ENCODE measurements at regions not wholly inside any gene's neighbourhood (a gene's known extent, or its start where the extent isn't known, plus 50 kb on each side); places are given as distances from the start of the nearest gene placed in this dataset.

DNA sequence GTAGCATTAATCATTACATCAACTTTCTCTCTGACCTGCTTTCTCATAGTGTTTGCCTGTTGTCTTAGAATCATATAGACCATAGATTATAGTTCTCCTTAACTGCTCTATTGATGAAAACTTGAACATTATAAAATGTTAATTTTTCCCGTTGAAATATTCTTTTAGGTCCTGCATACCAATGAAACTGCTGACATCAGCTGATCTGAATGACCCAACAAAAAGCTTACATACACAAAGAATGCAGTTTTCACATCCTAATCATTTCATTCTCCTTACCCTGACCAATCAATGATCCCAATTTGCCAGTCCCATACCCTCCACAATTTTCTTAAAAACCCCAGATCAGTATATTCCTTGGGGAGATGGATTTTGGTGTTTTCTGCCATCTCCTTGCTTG, 302.9 kb upstream of the MBL2 start:
- Histone ChIP-seq H3K79me2 (ENCODE audit: insufficient read depth, low read length) (no peaks in the 10 kb centered on the region), H3K27ac (ENCODE audit: low read depth in 1 of 2, low read length in 2 of 2) (no peak overlapping the region), H3K36me3 (replicated peaks in 1 of 2; ENCODE audit: control insufficient read depth in 1 of 2, insufficient read depth in 2 of 2, low read length in 2 of 2) (no peaks in the 10 kb centered on the region), H3K4me3 (replicated peaks in 1 of 3; ENCODE audit: low read depth in 2 of 3, low read length in 3 of 3) (no peak overlapping the region), H3K4me1 (ENCODE audit: control insufficient read depth in 1 of 2, insufficient read depth in 2 of 2, low read length in 2 of 2) (no peaks in the 10 kb centered on the region), H2AFZ (ENCODE audit: insufficient read depth, low read depth, low read length, poor library complexity, severe bottlenecking) (no peak overlapping the region), H3K27me3 (ENCODE audit: control insufficient read depth in 2 of 2, insufficient read depth in 2 of 2, low read length in 2 of 2) (no peaks in the 10 kb centered on the region), H3K9ac (ENCODE audit: insufficient read depth, low read length, poor library complexity, severe bottlenecking) (no peak overlapping the region), H3K4me2 (replicated peaks; ENCODE audit: extremely low read depth, low read length, poor library complexity, severe bottlenecking) (no peak overlapping the region), H4K20me1 (ENCODE audit: insufficient read depth, low read length) (no peaks in the 10 kb centered on the region), H3K9me3 (replicated peaks in 1 of 2; ENCODE audit: control insufficient read depth in 1 of 2, insufficient read depth in 1 of 2, low read length in 2 of 2) (no peaks in the 10 kb centered on the region)
- H3K27ac Mint-ChIP-seq: no peak overlapping the region
- TF ChIP-seq, protein P1, sequence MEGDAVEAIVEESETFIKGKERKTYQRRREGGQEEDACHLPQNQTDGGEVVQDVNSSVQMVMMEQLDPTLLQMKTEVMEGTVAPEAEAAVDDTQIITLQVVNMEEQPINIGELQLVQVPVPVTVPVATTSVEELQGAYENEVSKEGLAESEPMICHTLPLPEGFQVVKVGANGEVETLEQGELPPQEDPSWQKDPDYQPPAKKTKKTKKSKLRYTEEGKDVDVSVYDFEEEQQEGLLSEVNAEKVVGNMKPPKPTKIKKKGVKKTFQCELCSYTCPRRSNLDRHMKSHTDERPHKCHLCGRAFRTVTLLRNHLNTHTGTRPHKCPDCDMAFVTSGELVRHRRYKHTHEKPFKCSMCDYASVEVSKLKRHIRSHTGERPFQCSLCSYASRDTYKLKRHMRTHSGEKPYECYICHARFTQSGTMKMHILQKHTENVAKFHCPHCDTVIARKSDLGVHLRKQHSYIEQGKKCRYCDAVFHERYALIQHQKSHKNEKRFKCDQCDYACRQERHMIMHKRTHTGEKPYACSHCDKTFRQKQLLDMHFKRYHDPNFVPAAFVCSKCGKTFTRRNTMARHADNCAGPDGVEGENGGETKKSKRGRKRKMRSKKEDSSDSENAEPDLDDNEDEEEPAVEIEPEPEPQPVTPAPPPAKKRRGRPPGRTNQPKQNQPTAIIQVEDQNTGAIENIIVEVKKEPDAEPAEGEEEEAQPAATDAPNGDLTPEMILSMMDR (IDR thresholded peaks at IDR 0.05): no peak
- intact Hi-C loops (cut with micrococcal nuclease): no loop called here
- no peaks in the 10 kb centered on the region for H3K36me3 Mint-ChIP-seq
- 100% methylated on average over 1 of the region's 1 CpG for WGBS (ENCODE audit: insufficient coverage)
- H3K9me3 Mint-ChIP-seq: peaks cover 0 to 6% (median 3%) of the 10 kb centered on the region in 7 donors
- no peaks in the 10 kb centered on the region for H3K4me1 Mint-ChIP-seq
- H3K4me3 Mint-ChIP-seq: no peak overlapping the region
- peaks cover 3 to 4% (median 4%) of the 10 kb centered on the region in 3 donors for H3K27me3 Mint-ChIP-seq (ENCODE audit: low read depth in 3 of 3)
- DNase-seq: no peak

DNA sequence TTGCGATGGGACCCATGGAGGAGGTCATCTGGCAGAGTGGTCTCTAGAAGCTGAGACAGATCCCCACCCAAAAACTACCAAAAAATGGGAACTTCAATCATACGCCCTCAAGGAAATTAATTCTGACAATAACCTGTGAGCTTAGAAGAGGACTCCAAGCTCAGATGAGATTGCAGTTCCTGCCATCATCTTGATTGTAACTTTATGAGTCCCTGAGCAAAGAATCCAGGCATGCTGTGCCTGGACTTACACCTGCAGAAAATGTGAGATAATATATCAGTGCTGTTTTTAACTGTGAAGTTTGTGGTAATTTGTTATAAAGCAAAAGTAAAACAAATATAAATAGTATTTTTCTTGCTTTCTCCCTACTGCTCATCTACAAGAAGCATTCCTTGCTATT, 299.6 kb upstream of the MBL2 start:
- H3K9me3 Mint-ChIP-seq: peaks cover 0 to 6% (median 3%) of the 10 kb centered on the region in 7 donors
- no peak overlapping the region for H3K27ac ChIP-seq (ENCODE audit: low read depth in 1 of 2, low read length in 2 of 2)
- H3K4me3 Mint-ChIP-seq: no peak overlapping the region
- intact Hi-C loops (cut with micrococcal nuclease): no loop called here
- TF ChIP-seq, protein P1 (IDR thresholded peaks at IDR 0.05): no peak
- no peaks in the 10 kb centered on the region for H3K79me2 ChIP-seq (ENCODE audit: insufficient read depth, low read length)
- H3K4me1 ChIP-seq (ENCODE audit: control insufficient read depth in 1 of 2, insufficient read depth in 2 of 2, low read length in 2 of 2): no peaks in the 10 kb centered on the region
- no peaks in the 10 kb centered on the region for H3K27me3 ChIP-seq (ENCODE audit: control insufficient read depth in 2 of 2, insufficient read depth in 2 of 2, low read length in 2 of 2)
- DNase-seq: no peak
- H3K9ac ChIP-seq (ENCODE audit: insufficient read depth, low read length, poor library complexity, severe bottlenecking): no peak overlapping the region
- no peak overlapping the region for H3K4me2 ChIP-seq (replicated peaks; ENCODE audit: extremely low read depth, low read length, poor library complexity, severe bottlenecking)
- H3K9me3 ChIP-seq (replicated peaks in 1 of 2; ENCODE audit: control insufficient read depth in 1 of 2, insufficient read depth in 1 of 2, low read length in 2 of 2): no peaks in the 10 kb centered on the region
- peaks cover 2 to 4% (median 2%) of the 10 kb centered on the region in 3 donors for H3K27me3 Mint-ChIP-seq (ENCODE audit: low read depth in 3 of 3)
- no peaks in the 10 kb centered on the region for H3K4me1 Mint-ChIP-seq
- no peaks in the 10 kb centered on the region for H3K36me3 ChIP-seq (replicated peaks in 1 of 2; ENCODE audit: control insufficient read depth in 1 of 2, insufficient read depth in 2 of 2, low read length in 2 of 2)
- H3K36me3 Mint-ChIP-seq: no peaks in the 10 kb centered on the region
- H4K20me1 ChIP-seq (ENCODE audit: insufficient read depth, low read length): no peaks in the 10 kb centered on the region
- no peak overlapping the region for H3K4me3 ChIP-seq (replicated peaks in 1 of 3; ENCODE audit: low read depth in 2 of 3, low read length in 3 of 3)
- WGBS (ENCODE audit: insufficient coverage): 80% methylated on average over 1 of the region's 2 CpGs
- H3K27ac Mint-ChIP-seq: no peak overlapping the region
- no peak overlapping the region for H2AFZ ChIP-seq (ENCODE audit: insufficient read depth, low read depth, low read length, poor library complexity, severe bottlenecking)
